Thyroid gland (tissue), 4 donors: ENCODE measurements at regions not wholly inside any gene's neighbourhood (a gene's known extent, or its start where the extent isn't known, plus 50 kb on each side); places are given as distances from the start of the nearest gene placed in this dataset.

Experiments
- POLR2A ChIP-seq, 2 donors: fragments of 450-650 bp; IDR thresholded peaks; one replicate each; pipeline ENCODE4 v1.6.1; 2017; ENCODE audit warnings: antibody characterized with exemption in 2 of 2, mild to moderate bottlenecking in 2 of 2, moderate library complexity in 1 of 2
- TF ChIP-seq, protein P1 (sequence below), 6 experiments: fragments of 200-600 bp in 3 of 6; fragments of 450-650 bp in 3 of 6; sonication (generic) in 3 of 6; IDR thresholded peaks; one replicate each; pipeline ENCODE4 v1.5.1; 2016 to 2019; ENCODE audit warnings: antibody characterized with exemption in 6 of 6, mild to moderate bottlenecking in 2 of 6, inconsistent platforms in 1 of 6, moderate library complexity in 1 of 6

DNA sequence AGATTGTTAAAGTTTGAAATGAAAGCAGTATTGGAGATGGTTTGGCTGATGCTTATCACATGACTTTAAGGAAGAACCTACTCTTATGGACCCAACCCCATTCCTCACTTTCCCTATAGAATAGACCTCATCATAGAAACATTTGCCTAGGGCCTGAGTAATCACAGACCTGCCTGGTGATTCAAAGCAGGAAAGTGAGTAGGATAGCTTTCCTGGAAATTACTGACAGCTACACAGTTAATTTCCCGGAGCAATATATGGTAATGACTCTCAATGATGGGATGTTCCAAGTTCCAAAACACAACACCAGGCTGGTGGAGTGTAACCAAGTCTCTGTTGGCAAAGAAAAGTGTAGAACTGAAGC is 233.8 kb downstream of the SIM1 start:
- TF ChIP-seq, protein P1, sequence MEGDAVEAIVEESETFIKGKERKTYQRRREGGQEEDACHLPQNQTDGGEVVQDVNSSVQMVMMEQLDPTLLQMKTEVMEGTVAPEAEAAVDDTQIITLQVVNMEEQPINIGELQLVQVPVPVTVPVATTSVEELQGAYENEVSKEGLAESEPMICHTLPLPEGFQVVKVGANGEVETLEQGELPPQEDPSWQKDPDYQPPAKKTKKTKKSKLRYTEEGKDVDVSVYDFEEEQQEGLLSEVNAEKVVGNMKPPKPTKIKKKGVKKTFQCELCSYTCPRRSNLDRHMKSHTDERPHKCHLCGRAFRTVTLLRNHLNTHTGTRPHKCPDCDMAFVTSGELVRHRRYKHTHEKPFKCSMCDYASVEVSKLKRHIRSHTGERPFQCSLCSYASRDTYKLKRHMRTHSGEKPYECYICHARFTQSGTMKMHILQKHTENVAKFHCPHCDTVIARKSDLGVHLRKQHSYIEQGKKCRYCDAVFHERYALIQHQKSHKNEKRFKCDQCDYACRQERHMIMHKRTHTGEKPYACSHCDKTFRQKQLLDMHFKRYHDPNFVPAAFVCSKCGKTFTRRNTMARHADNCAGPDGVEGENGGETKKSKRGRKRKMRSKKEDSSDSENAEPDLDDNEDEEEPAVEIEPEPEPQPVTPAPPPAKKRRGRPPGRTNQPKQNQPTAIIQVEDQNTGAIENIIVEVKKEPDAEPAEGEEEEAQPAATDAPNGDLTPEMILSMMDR (IDR thresholded peaks at IDR 0.05): no peak
- no peak for TF ChIP-seq POLR2A (IDR thresholded peaks at IDR 0.05)
